Activated CD8-positive, alpha-beta memory T cell treated with anti-CD3 and anti-CD28 coated beads, Interleukin-2, amount 50 U/mL, for 1 hour (primary cell): ENCODE measurements at regions not wholly inside any gene's neighbourhood (a gene's known extent, or its start where the extent isn't known, plus 50 kb on each side); places are given as distances from the start of the nearest gene placed in this dataset.

Experiments used
- DNase-seq: peaks from one replicate; pipeline ENCODE4 v3.0.0-alpha.2; 2020; ENCODE audit errors: extremely low read depth

DNA sequence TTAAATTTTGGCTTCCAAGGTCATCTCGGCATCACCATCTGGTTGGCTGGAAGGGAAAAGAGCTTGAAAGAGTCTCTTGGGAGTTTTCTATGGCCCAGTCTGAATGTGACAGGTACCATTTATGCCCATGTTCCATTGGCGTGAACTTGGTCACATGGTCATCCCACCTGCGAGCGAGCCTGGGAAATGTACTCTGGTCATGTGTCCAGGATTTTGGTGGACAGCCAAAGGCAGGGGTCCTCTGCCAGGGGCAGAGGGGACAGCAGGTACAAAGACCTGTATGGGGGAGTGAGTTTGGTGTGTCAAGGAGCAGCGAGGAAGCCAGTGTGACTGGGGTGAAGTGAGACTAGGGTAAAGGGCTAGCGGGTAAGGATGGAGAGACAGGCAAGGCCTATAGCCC lies 112.6 kb downstream of the CDC5L start:
- no peak for DNase-seq

DNA sequence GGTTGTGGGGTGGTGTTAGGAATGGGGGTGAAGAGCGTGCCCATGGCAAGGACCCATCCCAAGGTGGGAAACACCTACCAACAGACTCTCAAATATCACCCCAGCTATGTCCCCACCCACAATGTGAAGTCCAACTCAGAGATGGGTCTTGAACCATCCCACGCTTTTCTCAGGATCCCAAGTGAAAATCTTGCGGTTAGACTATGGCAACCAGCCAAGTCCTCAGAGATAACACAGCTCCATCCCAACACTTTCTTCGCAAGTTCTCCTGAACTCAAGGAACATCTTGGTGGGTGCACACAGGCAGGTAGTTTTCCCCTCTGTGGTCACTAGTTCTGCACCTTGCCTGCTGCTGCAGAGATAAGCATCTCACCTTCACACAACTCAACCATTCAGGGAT lies 116.0 kb downstream of the CDC5L start:
- no peak for DNase-seq

DNA sequence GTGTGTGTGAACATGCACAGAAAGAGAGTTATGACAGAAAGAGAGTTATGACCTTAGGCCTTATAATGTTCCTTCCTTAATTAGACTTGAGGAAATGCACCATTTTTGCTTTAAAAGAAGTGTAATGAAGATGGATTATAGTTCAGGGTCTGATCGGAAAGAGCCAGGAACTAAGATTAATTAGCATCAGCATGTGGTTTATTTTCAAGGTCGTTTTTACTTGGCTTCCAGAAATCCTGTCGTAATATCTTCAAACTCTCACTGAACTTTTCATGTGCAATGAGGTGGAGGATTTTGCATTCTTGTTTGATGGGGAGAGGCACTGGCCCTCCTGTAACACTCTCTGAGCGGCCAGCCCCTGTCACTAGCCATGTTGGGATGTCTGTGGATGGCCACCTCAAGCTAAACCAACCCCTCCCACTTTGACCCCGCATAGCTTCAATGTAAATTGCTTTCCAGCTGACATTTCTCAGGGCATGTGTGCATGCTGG lies 116.8 kb downstream of the CDC5L start:
- DNase-seq, result no peak

DNA sequence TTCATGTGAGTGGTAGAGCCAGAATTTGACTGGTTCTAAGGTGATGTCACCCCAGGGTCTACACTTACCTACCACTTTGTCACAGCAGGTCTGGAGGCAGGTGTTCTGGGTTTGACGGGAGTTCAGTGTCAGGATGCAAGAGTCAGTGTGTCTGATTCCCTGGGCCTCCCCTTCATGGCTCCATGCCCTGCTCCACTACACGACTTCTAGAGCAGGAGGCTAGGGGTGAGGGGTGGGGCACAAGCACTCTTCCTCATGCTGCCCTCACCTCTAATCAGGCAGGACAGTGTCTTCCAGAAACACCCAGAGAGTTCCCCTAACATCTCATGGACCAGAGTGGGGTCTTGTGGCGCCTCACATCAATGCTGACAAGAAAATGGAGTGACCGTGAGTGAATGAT lies 118.2 kb downstream of the CDC5L start:
- DNase-seq, result no peak

- no peak for DNase-seq
These were observed 119.5 kb downstream of the CDC5L start for GRCh38 chr6:44507014-44507413.

DNA sequence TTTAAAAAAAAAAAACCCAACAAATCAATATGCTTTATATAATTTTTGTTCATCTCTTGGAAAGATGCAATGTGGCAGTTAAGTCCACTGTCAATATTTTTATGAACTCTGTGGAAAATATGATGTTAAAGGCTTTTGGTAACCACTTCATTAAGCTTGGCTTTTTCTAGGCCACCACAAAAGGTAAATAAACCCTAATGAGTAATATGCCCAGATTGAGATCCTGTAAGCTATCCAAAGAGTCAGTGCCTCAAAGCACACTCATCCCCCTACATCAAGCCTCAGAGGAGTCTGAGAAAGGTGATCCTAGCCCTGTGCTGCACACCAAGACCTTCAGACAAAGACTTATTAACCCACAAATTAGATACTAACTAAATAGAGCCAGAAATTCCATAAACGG lies 121.1 kb downstream of the CDC5L start:
- DNase-seq, result no peak

DNA sequence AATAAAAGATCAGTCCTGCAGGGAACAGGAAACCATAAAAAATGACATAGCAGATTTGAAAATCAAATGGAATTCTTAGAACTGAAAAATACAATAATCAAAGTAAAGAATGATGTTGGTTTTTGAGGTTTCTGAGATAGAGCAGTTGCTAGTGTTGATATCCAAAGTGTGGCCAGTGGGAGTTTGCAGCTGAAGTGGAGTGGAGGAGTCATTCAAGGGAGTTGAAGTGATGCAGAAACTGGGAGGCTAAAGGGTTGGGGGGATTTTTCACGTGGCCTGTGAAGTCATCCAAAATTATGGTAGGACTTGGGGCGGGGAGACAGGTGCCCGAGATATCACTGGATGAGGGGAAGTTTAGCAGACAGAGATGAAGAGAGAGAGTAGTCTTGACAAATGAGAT lies 123.6 kb downstream of the CDC5L start:
- no peak for DNase-seq

GRCh38 chr6:44512868-44513741 lies 125.6 kb downstream of the CDC5L start:
- DNase-seq, result no peak

GRCh38 chr6:44514085-44514484 lies 126.6 kb downstream of the CDC5L start:
- no peak for DNase-seq

DNA sequence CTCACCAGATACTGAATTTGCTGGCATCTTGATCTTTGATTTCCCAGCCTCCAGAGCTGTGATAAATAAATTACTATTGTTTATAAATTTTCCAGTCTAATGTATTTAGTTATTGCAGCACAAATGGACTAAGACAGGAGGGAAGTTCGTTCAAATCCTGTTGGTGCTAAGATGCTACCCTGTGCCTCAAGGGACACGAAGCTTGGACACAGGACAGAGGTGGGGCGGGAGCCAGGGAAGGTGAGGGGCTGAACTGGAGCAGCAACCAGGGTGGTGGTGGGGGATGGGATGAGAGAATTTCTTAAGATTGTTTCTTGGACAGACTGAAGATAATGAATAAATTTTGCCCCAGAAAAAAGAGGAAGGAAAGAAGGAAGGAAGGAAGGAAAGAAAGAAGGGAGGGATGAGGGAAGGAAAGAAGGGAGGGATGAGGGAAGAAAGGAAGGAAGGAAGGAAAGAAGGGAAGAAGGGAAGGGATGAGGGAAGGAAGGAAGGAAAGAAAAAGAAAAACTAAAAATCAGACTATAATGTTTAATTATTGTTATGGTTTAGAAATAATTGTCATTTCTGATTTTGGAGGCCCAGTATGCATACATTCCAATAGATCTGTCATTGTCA lies 127.2 kb downstream of the CDC5L start:
- DNase-seq, result no peak

GRCh38 chr6:44522871-44523270 lies 135.4 kb downstream of the CDC5L start:
- no peak for DNase-seq

DNA sequence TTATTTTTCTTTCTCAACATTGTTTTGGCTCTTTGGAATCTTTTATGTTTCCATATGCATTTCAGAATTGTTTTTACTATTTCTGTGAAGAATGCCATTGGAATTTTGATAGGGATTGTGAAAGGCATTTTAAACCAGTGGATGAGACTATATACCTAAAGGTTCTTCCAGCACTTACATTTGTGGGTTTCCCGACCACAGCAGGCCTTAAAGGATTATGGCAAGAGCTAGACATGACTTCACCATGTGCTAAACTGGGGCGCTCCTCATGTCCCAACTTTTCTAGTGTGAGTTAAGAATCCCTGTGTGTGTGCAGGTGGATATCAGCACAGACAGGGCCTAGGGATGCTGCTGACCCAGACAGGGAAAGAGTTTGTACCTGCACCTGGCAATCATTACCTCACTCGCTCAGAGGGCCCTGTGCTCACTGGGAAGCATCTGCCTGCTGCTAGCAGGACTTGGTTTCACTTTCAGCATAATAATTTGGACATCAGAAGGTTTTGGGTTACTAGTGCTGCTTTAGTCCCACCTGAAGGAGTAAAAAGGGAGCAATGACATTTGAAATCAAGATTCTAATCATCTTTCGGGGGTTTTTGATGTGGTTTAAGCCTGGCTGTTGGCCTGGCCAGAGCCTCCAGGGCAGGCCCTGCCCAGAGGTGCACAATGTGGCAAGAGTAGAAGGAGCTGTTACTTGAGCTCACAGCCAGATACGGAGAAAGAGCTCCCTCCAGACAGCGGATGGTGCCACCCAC lies 137.1 kb downstream of the CDC5L start:
- no peak for DNase-seq

- DNase-seq, result no peak
These were observed 138.3 kb downstream of the CDC5L start for GRCh38 chr6:44525761-44526351.

- DNase-seq, result no peak
These were observed 139.7 kb downstream of the CDC5L start for GRCh38 chr6:44527181-44527580.

GRCh38 chr6:44527583-44528369 lies 140.3 kb downstream of the CDC5L start:
- no peak for DNase-seq

DNA sequence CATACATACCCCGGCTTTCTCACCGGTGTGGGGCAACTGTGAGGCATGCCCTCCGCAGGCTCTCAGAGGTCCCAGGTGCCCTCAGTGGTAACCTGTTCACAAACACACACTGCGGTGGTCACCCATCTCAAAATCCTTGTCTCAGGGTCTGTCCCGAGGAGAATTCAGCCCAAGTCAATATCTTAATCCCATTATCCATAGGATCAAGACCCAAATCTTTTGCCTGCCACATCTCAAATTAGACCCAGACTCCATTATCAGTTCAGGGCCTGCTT lies 140.8 kb downstream of the CDC5L start:
- no peak for DNase-seq

GRCh38 chr6:44528716-44529115 lies 141.2 kb downstream of the CDC5L start:
- no peak for DNase-seq

GRCh38 chr6:44529146-44529905 lies 141.8 kb downstream of the CDC5L start:
- DNase-seq, result no peak

DNA sequence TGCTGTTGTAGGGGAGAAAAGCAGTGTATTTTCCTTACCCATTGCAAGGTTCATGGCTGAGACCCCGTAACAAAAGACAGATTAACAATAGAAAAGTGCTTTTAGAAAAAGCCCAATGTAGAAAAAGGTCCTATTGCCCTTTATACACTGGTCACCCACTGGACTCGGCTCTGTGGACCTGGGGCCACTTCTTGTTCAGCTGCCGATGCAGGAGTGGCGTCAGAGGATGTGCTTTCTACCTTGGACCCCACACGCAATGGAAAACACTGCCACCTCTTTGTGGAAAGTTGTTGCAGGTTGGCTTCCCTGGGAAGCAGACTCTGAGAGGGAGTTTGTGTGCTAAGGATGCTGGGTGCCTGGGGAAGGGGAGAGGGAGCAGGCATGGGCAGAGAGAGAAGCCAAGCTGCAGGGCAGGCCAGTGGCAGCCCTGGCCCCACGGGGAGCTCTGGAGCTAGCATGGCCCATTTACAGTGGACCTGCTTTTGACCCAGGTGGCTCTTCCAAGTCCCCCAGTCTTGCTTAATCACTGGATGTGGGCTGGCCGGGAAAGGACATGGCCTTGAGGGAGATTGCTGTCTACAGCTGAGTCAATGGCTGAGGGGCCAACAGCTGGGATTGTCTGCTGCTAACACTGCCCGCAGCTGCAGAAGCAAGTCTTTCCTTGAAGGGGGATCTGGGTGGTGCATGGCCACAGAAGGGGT lies 142.9 kb downstream of the CDC5L start:
- no peak for DNase-seq

DNA sequence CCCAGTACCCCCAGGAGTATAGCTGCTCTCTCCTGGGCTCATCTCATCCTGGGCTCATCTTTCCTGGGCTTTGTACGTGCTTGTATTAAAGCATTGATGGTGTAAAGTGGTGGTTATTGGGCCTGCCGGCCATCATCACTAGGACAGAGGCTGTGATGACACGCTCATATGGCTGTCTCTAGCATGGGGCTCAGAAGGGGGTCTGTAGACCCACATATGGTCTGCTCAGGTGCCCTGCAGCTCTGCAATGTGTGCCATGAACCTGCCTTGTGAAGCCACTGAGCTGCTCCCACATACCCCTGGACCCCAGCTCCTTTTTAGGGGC lies 143.4 kb downstream of the CDC5L start:
- DNase-seq, result no peak
